ENCODE measurements at regions not wholly inside any gene's neighbourhood (a gene's known extent, or its start where the extent isn't known, plus 50 kb on each side); places are given as distances from the start of the nearest gene placed in this dataset.
"Not testable (repeated sequence)": the region's sequence is repeated elsewhere in the genome, so short reads cannot be mapped to it uniquely, and the experiment has no call there.

DNA sequence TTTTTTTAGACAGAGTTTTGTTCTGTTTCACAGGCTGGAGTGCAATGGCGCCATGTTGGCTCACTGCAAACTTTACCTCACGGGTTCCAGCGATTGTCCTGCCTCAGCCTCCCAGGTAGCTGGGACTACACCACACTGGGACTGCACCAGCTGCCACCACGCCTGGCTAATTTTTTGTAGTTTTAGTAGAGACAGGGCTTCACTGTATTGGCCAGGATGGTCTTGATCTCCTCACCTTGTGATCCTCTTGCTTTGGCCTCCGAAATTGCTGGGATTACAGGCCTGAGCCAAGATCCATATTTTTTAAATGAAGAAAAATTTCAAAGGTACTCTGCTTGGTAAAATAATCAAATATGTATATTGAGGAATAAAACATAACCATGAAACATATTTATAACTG, 195.8 kb upstream of the TPTE start:
- H3K9me3 Mint-ChIP-seq, result peaks cover 34% of the 10 kb centered on the region

DNA sequence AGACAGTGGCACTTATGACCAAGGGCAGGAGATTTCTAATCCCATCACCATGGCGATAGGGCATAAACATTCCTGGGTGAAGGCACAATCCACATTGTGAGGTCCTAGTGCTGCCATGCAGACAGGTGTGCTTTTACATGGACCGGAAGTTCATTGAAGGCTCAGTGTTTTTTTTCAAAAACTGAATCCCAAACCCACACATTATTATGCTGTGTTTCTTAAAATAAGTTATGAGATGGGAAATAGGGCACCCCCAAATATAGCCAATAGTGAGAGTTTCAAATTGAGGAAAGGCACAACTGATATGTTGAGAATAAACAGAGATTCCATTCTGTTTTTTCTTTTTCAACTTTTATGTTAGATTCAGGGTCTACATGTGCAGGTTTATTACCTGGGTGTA, 195.2 kb upstream of the TPTE start:
- H3K36me3 Mint-ChIP-seq (ENCODE audit: low read depth); H3K4me1 Mint-ChIP-seq; H3K4me3 Mint-ChIP-seq; POLR2A ChIA-PET; H3K27me3 Mint-ChIP-seq; H3K27ac Mint-ChIP-seq; DNase-seq; CTCF ChIA-PET: not testable (repeated sequence)
- H3K9me3 Mint-ChIP-seq, result peaks cover 40% of the 10 kb centered on the region

More for the DNA sequence above, 195.8 kb upstream of the TPTE start:
- H3K27ac Mint-ChIP-seq; CTCF ChIA-PET; H3K4me3 Mint-ChIP-seq; H3K27me3 Mint-ChIP-seq; POLR2A ChIA-PET; H3K4me1 Mint-ChIP-seq; H3K36me3 Mint-ChIP-seq (ENCODE audit: low read depth): not testable (repeated sequence)
- DNase-seq, result peak; percentile 56

DNA sequence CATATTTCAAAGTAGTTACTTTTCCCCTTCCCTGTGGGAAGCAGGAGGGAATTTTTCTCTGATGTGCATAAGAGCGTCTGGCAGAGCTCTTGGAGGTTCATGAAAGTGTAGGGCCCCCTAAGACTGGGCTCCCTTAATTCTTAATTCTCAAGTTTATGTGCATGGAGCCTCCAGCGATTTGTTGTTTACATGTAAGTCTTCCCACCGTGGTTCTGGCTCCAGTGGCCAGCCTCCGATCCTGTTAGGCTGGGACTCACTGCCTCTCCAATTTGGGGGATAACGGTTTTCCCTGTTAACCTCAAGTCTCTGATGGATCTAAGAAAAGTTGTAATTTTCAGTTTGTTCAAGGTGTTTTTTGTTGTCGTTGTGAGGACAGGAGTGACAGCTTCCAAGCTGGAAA, 192.7 kb upstream of the TPTE start:
- H3K27ac Mint-ChIP-seq; H3K4me1 Mint-ChIP-seq; H3K27me3 Mint-ChIP-seq; H3K36me3 Mint-ChIP-seq (ENCODE audit: low read depth); POLR2A ChIA-PET; CTCF ChIA-PET; H3K4me3 Mint-ChIP-seq; DNase-seq: not testable (repeated sequence)
- H3K9me3 Mint-ChIP-seq, result peaks cover 56% of the 10 kb centered on the region

DNA sequence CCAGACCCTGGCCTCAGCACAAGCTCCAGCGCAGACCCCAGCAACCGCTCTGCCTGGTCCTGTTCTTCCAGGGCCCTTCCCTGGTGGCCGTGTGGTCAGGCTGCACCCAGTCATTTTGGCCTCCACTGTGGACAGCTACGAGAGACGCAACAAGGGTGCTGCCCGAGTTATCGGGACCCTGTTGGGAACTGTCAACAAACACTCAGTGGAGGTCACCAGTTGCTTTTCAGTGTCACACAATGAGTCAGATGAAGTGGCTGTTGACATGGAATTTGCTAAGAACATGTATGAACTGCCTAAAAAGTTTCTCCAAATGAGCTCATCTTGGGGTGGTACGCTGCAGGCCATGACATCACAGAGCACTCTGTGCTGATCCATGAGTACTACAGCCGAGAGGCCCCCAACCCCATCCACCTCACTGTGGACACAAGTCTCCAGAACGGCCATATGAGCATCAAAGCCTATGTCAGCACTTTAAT, 190.7 kb upstream of the TPTE start:
- peaks cover 55% of the 10 kb centered on the region for H3K9me3 Mint-ChIP-seq
- H3K27me3 Mint-ChIP-seq; H3K4me3 Mint-ChIP-seq; H3K27ac Mint-ChIP-seq; H3K36me3 Mint-ChIP-seq (ENCODE audit: low read depth); POLR2A ChIA-PET; DNase-seq; CTCF ChIA-PET; H3K4me1 Mint-ChIP-seq: not testable (repeated sequence)

DNA sequence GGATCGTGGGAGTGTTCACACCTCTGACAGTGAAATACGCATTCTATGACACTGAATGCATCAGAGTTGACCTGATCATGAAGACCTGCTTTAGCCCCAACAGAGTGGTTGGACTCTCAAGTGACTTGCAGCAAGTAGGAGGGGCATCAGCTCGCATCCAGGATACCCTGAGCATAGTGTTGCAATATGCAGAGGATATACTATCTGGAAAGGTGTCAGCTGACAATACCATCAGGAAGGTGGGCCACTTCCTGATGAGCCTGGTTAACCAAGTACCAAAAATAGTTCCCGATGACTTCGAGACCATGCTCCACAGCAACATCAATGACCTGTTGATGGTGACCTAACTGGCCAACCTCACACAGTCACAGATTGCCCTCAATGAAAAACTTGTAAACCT, 190.2 kb upstream of the TPTE start:
- H3K4me1 Mint-ChIP-seq; POLR2A ChIA-PET; H3K4me3 Mint-ChIP-seq; H3K27ac Mint-ChIP-seq; CTCF ChIA-PET; DNase-seq; H3K27me3 Mint-ChIP-seq; H3K36me3 Mint-ChIP-seq (ENCODE audit: low read depth): not testable (repeated sequence)
- peaks cover 57% of the 10 kb centered on the region for H3K9me3 Mint-ChIP-seq

DNA sequence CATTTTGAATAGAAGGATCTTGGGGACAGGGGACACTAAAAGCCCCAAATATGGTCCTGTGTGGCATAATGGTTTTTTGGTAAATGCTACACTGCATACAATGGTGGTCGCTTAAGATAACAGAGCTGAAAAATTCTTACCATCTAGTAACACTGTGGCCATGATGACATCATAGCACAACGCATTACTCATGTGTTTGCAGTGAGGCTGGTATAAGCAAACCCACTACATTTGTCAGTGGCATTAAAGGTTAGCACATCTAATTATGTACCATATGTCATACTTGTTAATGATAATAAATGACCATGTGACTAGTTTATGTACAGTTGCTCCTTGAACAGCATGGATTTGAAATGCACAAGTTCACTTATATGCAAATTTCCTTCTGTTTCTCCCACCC, 188.4 kb upstream of the TPTE start:
- H3K9me3 Mint-ChIP-seq, result peaks cover 59% of the 10 kb centered on the region
- not testable (repeated sequence) for H3K27me3 Mint-ChIP-seq

DNA sequence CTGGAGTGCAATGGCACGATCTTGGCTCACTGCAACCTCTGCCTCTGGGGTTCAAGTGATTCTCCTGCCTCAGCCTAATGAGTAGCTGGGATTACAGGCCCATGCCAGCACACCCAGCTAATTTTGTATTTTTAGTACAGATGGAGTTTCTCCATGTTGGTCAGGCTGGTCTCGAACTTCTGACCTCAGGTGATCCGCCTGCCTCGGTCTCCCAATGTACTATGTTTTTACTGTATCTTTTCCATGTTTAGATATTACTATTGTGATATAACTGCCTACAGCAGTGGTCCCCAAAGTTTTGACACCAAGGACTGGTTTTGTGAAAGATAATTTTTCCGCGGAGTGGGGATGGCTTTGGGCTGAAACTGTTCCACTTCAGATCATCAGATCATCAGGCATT, 187.0 kb upstream of the TPTE start:
- H3K4me1 Mint-ChIP-seq; H3K27ac Mint-ChIP-seq; H3K27me3 Mint-ChIP-seq; DNase-seq; H3K4me3 Mint-ChIP-seq; POLR2A ChIA-PET; H3K36me3 Mint-ChIP-seq (ENCODE audit: low read depth); CTCF ChIA-PET: not testable (repeated sequence)
- peaks cover 61% of the 10 kb centered on the region for H3K9me3 Mint-ChIP-seq

More for the DNA sequence above, 188.4 kb upstream of the TPTE start:
- CTCF ChIA-PET; H3K4me1 Mint-ChIP-seq; POLR2A ChIA-PET; H3K36me3 Mint-ChIP-seq (ENCODE audit: low read depth); H3K4me3 Mint-ChIP-seq; DNase-seq; H3K27ac Mint-ChIP-seq: not testable (repeated sequence)

DNA sequence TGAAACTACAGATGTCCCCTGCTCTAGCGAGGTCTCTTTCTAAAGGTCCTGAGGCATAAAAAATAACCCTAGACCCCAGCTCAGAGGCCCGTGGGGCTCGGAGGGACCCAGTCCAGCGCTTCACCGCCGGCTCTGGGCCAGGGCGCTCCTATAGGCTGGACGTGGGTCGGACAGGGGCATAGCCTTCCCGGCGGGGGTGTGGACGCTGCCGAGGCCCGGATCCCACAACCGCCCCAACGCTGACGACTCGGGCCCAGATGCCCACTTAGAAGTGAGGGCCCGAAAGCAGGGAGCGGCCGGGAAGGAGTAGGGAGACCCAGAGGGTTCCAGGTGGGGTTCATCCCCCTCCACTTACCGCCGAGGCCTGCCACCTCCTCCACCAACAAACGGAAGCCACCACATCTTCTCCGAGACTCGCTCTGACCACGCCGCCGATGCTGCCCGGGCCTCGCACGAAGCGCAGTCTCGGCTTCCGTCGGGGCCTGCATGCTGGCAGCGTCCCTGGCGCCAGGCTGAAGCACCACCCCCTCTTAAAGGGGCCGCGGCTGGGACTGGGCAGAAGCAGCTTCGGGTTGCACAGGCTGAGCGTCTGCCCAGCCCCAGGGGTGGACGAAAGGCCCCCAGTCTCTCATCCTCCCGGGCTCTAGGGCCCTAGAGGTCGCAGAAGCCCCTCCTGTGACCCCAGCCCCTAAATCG, 179.0 kb upstream of the TPTE start:
- H3K36me3 Mint-ChIP-seq (ENCODE audit: low read depth); POLR2A ChIA-PET; H3K27me3 Mint-ChIP-seq; CTCF ChIA-PET; H3K27ac Mint-ChIP-seq; H3K4me1 Mint-ChIP-seq; H3K4me3 Mint-ChIP-seq; DNase-seq: not testable (repeated sequence)
- H3K9me3 Mint-ChIP-seq, result peaks cover 55% of the 10 kb centered on the region

DNA sequence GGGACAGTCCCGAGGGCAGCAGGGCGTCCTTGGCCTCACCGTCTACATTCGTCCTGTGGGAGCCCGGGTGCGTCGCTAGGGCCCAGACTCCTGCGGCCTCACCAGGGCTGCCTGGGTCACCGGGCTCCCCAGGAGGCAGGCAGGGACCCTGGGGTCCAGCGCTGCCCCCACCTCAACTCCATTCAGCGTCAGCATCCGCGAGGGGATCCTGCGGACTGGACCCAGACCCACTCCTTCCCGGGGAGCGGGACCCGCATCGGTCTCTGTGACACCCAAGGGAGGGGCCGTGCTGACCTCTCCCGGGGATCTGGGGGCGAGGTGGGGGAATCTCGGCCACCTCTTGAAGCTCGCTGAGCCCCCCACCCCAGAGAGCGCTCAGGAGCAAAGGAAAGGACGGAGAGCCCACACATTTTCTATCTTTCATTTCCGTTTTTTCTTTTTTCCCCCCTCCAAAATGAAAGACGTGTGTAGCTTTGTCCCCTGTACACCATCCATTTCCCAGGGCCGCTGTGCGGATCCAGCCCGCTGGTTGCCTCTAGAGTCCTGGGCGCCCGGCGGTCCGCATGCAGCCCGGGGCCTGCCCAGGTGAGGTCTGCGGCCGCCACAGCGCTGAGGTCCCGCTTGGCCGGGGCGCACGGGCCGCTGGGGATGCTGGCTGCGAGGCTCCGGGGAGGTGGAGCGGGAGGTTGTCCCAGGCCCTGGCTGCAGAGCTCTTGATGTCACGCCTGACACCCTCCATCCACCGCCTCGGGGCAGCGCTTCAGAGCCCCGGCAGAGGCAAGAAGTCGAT, 178.0 kb upstream of the TPTE start:
- H3K27me3 Mint-ChIP-seq; DNase-seq; POLR2A ChIA-PET; H3K4me3 Mint-ChIP-seq; CTCF ChIA-PET; H3K36me3 Mint-ChIP-seq (ENCODE audit: low read depth); H3K27ac Mint-ChIP-seq; H3K4me1 Mint-ChIP-seq: not testable (repeated sequence)
- peaks cover 56% of the 10 kb centered on the region for H3K9me3 Mint-ChIP-seq

DNA sequence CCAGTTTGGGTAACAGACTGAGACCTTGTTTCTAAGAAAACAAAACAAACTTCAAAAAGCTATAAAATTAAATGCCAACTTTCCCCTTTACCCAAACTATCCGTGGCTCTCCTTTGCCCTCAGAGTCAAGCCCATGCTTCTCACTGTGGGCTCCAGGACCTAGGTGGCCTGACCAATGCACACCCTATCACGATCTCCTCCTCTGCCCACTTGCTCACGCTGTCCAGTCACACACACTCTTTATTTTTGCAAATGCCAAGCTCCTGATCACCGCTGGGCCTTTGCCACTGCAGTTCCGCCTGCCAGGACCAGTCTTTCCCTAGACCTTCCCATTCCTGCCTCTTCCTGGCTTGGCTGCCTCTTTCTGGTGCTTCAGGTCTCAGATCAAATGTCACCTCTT, 177.1 kb upstream of the TPTE start:
- POLR2A ChIA-PET; H3K4me1 Mint-ChIP-seq; CTCF ChIA-PET; H3K36me3 Mint-ChIP-seq (ENCODE audit: low read depth); H3K4me3 Mint-ChIP-seq; H3K27ac Mint-ChIP-seq; H3K27me3 Mint-ChIP-seq; DNase-seq: not testable (repeated sequence)
- H3K9me3 Mint-ChIP-seq, result peaks cover 58% of the 10 kb centered on the region

DNA sequence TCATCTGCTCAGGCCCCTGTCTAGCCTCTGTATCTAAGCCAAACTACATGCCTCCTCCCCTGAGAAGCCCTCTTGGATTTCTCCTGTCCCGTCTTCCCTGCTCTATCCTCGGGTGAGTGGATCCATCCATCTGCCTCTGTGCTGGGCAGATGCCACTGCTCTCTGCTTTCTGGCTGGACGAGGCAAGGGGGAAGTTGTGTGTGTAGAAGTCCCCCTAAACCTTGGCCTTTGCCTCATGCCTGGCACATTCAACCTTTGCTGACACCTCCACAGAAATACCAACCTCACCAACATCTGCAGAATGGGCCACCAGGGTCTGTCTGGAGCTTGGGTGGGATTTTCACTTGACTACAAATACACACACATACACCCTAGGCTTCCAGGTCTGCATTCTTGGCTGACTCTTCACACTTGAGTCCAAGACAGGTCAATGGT, 176.2 kb upstream of the TPTE start:
- H3K36me3 Mint-ChIP-seq (ENCODE audit: low read depth); H3K4me1 Mint-ChIP-seq; H3K27ac Mint-ChIP-seq; CTCF ChIA-PET; H3K4me3 Mint-ChIP-seq; H3K27me3 Mint-ChIP-seq; POLR2A ChIA-PET; DNase-seq: not testable (repeated sequence)
- peaks cover 55% of the 10 kb centered on the region for H3K9me3 Mint-ChIP-seq

DNA sequence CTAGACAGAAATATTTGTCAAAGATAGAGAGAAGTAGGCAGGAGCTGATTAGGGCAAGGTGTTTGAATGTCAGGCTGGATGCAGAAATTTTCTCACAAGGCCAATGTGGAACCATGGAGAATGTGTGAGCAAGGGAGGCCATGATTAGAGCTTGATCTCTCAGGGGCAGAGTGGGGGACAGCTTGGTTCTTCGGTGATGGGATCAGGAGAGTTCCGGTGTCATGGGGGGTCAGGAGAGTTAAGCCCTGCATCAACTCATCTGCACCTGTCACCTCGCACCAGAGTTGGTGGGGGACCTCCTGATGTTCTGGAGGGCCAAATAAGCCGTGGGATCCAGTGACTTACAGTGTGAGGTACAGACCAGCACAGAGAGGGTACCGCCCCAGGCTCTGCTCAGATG, 175.1 kb upstream of the TPTE start:
- H3K4me1 Mint-ChIP-seq; H3K4me3 Mint-ChIP-seq; H3K27me3 Mint-ChIP-seq; DNase-seq; CTCF ChIA-PET; H3K27ac Mint-ChIP-seq; H3K36me3 Mint-ChIP-seq (ENCODE audit: low read depth); POLR2A ChIA-PET: not testable (repeated sequence)
- peaks cover 54% of the 10 kb centered on the region for H3K9me3 Mint-ChIP-seq

DNA sequence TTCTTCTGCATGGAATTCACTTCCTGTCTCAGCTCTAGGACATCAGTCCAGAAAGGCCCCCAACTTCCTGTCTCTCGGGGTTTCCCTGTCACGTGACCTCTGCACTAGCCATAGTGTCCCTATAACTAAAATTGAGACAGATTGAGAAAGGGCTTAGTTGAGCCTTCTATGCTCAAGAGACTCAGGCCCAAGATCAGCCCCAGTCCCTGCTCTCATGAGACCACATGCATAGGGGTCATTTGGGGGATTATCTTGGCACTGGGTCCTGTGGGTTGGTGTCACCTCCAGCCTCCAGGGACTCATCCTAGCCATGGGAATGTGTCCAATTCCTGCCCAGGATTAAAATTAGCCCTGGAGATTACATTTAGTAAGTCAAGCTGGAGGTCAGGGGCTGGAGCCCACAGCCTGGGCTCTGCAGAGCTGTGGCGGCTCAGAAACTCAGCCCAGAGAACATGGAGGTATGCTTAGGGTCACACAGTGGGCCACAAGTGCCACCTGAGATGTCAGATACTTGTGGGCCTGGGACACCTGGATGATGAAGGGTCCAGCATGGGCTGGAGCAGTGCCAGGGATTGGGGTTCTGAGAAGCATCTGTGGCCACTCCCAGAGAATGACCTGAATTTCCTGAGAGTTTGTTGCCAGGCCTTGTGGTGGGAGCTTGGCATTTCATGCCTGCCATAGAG, 174.3 kb upstream of the TPTE start:
- H3K4me3 Mint-ChIP-seq; H3K36me3 Mint-ChIP-seq (ENCODE audit: low read depth); H3K27ac Mint-ChIP-seq; POLR2A ChIA-PET; DNase-seq; CTCF ChIA-PET; H3K4me1 Mint-ChIP-seq; H3K27me3 Mint-ChIP-seq: not testable (repeated sequence)
- peaks cover 55% of the 10 kb centered on the region for H3K9me3 Mint-ChIP-seq

DNA sequence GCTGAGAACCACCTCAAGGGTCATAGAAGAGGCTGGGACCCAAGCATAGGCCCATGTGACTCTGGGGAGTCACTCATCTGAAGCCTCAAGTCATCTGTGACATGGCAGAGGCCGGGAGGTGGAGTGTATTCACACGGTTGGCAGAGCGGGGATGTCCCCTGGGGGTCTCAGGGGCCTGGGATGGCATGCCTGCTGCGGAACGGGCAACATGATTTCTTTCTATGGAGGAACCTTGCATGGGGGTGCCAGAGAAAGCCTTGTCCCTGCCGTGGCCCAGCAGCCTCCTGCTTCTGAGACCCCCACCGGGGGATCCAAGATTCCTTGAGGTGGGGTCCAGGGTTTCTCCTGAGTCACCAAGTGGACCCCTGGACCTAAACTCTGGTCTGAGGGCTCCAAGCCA, 173.7 kb upstream of the TPTE start:
- POLR2A ChIA-PET, CTCF ChIA-PET: not testable (repeated sequence)
- peaks cover 60% of the 10 kb centered on the region for H3K9me3 Mint-ChIP-seq

More for the DNA sequence above, 173.7 kb upstream of the TPTE start:
- H3K27ac Mint-ChIP-seq; DNase-seq; H3K36me3 Mint-ChIP-seq (ENCODE audit: low read depth); H3K4me3 Mint-ChIP-seq; H3K4me1 Mint-ChIP-seq; H3K27me3 Mint-ChIP-seq: not testable (repeated sequence)

All from activated CD4-positive, alpha-beta memory T cell treated with anti-CD3 and anti-CD28 coated beads, Interleukin-2, amount 10 ng/mL, durations not matched to agents 7 days and 5 days (primary cell).